Activated T-helper 2 cell treated with anti-CD3 and anti-CD28 coated beads, Interferon-gamma antibody, Interleukin-2, Interleukin-4, amounts not matched to agents 10 μg/mL and 5 μg/mL and 100 μg/mL, durations not matched to agents 14 hours and 24 hours and 36 hours (primary cell): ENCODE measurements at regions not wholly inside any gene's neighbourhood (a gene's known extent, or its start where the extent isn't known, plus 50 kb on each side); places are given as distances from the start of the nearest gene placed in this dataset.

ENCODE experiments used
- DNase-seq: peaks from one replicate; pipeline ENCODE4 v3.0.0; 2021; ENCODE audit warnings: low spot score
- H3K27ac Mint-ChIP-seq: one replicate; pipeline ENCODE4 v1.8.0; 2021; ENCODE audit warnings: mixed read lengths
- H3K27me3 Mint-ChIP-seq: one replicate; pipeline ENCODE4 v1.8.0; 2021; ENCODE audit warnings: low read depth, mixed read lengths
- H3K36me3 Mint-ChIP-seq: one replicate; pipeline ENCODE4 v1.8.0; 2021; ENCODE audit warnings: low read depth, mixed read lengths
- H3K4me1 Mint-ChIP-seq: one replicate; pipeline ENCODE4 v1.8.0; 2021; ENCODE audit warnings: low read depth, mixed read lengths
- H3K4me3 Mint-ChIP-seq: one replicate; pipeline ENCODE4 v1.8.0; 2021; ENCODE audit warnings: low read depth, mild to moderate bottlenecking, moderate library complexity, mixed read lengths
- H3K9me3 Mint-ChIP-seq: one replicate; pipeline ENCODE4 v1.8.0; 2021; ENCODE audit warnings: mixed read lengths
- intact Hi-C: fragments of 100-400 bp; cut with micrococcal nuclease; formaldehyde crosslinking; loops from one replicate; pipeline ENCODE4 v1.15.1; 2023

- Mint-ChIP-seq H3K4me1 (no peaks in the 10 kb centered on the region), H3K4me3 (no peak overlapping the region), H3K36me3 (no peaks in the 10 kb centered on the region), H3K27me3 (peaks cover 18% of the 10 kb centered on the region), H3K27ac (no peak overlapping the region), H3K9me3 (no peaks in the 10 kb centered on the region)
- intact Hi-C loops = no loop called here
- no peak for DNase-seq
Measured at GRCh38 chr6:100289285-100289684, 175.4 kb downstream of the SIM1 start.

GRCh38 chr6:100288311-100288710 lies 176.4 kb downstream of the SIM1 start:
- Mint-ChIP-seq H3K9me3 (no peaks in the 10 kb centered on the region), H3K36me3 (no peaks in the 10 kb centered on the region), H3K4me1 (no peaks in the 10 kb centered on the region), H3K27me3 (peaks cover 18% of the 10 kb centered on the region), H3K27ac (no peak overlapping the region), H3K4me3 (no peak overlapping the region)
- intact Hi-C loops = no loop called here
- no peak for DNase-seq

GRCh38 chr6:100283285-100283684 lies 181.4 kb downstream of the SIM1 start:
- intact Hi-C loops = no loop called here
- H3K27me3 Mint-ChIP-seq = peaks cover 23% of the 10 kb centered on the region

GRCh38 chr6:100281471-100281901 lies 183.2 kb downstream of the SIM1 start:
- peaks cover 28% of the 10 kb centered on the region for H3K27me3 Mint-ChIP-seq
- H3K9me3 Mint-ChIP-seq = no peaks in the 10 kb centered on the region
- H3K4me3 Mint-ChIP-seq = no peak overlapping the region
- peaks cover 8% of the 10 kb centered on the region for H3K4me1 Mint-ChIP-seq
- intact Hi-C loops = no loop called here
- H3K27ac Mint-ChIP-seq = no peak overlapping the region
- no peaks in the 10 kb centered on the region for H3K36me3 Mint-ChIP-seq
- DNase-seq = no peak

More at GRCh38 chr6:100283285-100283684, 181.4 kb downstream of the SIM1 start:
- H3K9me3 Mint-ChIP-seq = no peaks in the 10 kb centered on the region
- H3K4me1 Mint-ChIP-seq = peaks cover 8% of the 10 kb centered on the region
- H3K27ac Mint-ChIP-seq = no peak overlapping the region
- DNase-seq = no peak
- no peak overlapping the region for H3K4me3 Mint-ChIP-seq
- H3K36me3 Mint-ChIP-seq = no peaks in the 10 kb centered on the region

- H3K9me3 Mint-ChIP-seq = no peaks in the 10 kb centered on the region
- H3K27ac Mint-ChIP-seq = no peak overlapping the region
- H3K4me3 Mint-ChIP-seq = no peak overlapping the region
- no peaks in the 10 kb centered on the region for H3K36me3 Mint-ChIP-seq
- intact Hi-C loops = no loop called here
- H3K27me3 Mint-ChIP-seq = peaks cover 20% of the 10 kb centered on the region
- no peak for DNase-seq
- peaks cover 7% of the 10 kb centered on the region for H3K4me1 Mint-ChIP-seq
Measured at GRCh38 chr6:100276311-100277057, 188.2 kb downstream of the SIM1 start.

- no peak for DNase-seq
- Mint-ChIP-seq H3K4me1 (no peaks in the 10 kb centered on the region), H3K9me3 (no peaks in the 10 kb centered on the region), H3K27ac (no peak overlapping the region), H3K27me3 (peaks cover 13% of the 10 kb centered on the region), H3K36me3 (no peaks in the 10 kb centered on the region), H3K4me3 (no peak overlapping the region)
- intact Hi-C loops = no loop called here
Measured at GRCh38 chr6:100274147-100274546, 190.6 kb downstream of the SIM1 start.

GRCh38 chr6:100271625-100272024 lies 193.1 kb downstream of the SIM1 start:
- H3K4me3 Mint-ChIP-seq = no peak overlapping the region
- H3K9me3 Mint-ChIP-seq = no peaks in the 10 kb centered on the region
- H3K36me3 Mint-ChIP-seq = no peaks in the 10 kb centered on the region
- DNase-seq = no peak
- no peaks in the 10 kb centered on the region for H3K4me1 Mint-ChIP-seq
- peaks cover 17% of the 10 kb centered on the region for H3K27me3 Mint-ChIP-seq
- intact Hi-C loops = no loop called here
- no peak overlapping the region for H3K27ac Mint-ChIP-seq

- Mint-ChIP-seq H3K4me3 (no peak overlapping the region), H3K27me3 (peaks cover 19% of the 10 kb centered on the region), H3K4me1 (no peaks in the 10 kb centered on the region), H3K36me3 (no peaks in the 10 kb centered on the region), H3K27ac (no peak overlapping the region), H3K9me3 (no peaks in the 10 kb centered on the region)
- no peak for DNase-seq
- intact Hi-C loops = no loop called here
Measured at GRCh38 chr6:100271202-100271601, 193.5 kb downstream of the SIM1 start.

GRCh38 chr6:100269189-100269588 lies 195.5 kb downstream of the SIM1 start:
- no peaks in the 10 kb centered on the region for H3K36me3 Mint-ChIP-seq
- intact Hi-C loops = no loop called here
- no peak overlapping the region for H3K27ac Mint-ChIP-seq
- H3K9me3 Mint-ChIP-seq = no peaks in the 10 kb centered on the region
- H3K4me3 Mint-ChIP-seq = no peak overlapping the region
- peaks cover 19% of the 10 kb centered on the region for H3K27me3 Mint-ChIP-seq
- H3K4me1 Mint-ChIP-seq = no peaks in the 10 kb centered on the region
- no peak for DNase-seq

- intact Hi-C loops = no loop called here
- H3K4me1 Mint-ChIP-seq = no peaks in the 10 kb centered on the region
- DNase-seq = no peak
- no peak overlapping the region for H3K27ac Mint-ChIP-seq
- no peaks in the 10 kb centered on the region for H3K9me3 Mint-ChIP-seq
- peaks cover 19% of the 10 kb centered on the region for H3K27me3 Mint-ChIP-seq
- no peak overlapping the region for H3K4me3 Mint-ChIP-seq
- no peaks in the 10 kb centered on the region for H3K36me3 Mint-ChIP-seq
Measured at GRCh38 chr6:100268326-100268725, 196.4 kb downstream of the SIM1 start.

- no peak overlapping the region for H3K4me3 Mint-ChIP-seq
Measured at GRCh38 chr6:100267721-100268123, 197.0 kb downstream of the SIM1 start.

GRCh38 chr6:100266494-100267401 lies 198.0 kb downstream of the SIM1 start:
- intact Hi-C loops = no loop called here
- no peak overlapping the region for H3K27ac Mint-ChIP-seq
- H3K36me3 Mint-ChIP-seq = no peaks in the 10 kb centered on the region
- H3K4me3 Mint-ChIP-seq = no peak overlapping the region
- peaks cover 17% of the 10 kb centered on the region for H3K27me3 Mint-ChIP-seq
- DNase-seq = no peak
- H3K4me1 Mint-ChIP-seq = no peaks in the 10 kb centered on the region
- H3K9me3 Mint-ChIP-seq = no peaks in the 10 kb centered on the region

More at GRCh38 chr6:100267721-100268123, 197.0 kb downstream of the SIM1 start:
- H3K36me3 Mint-ChIP-seq = no peaks in the 10 kb centered on the region
- peaks cover 19% of the 10 kb centered on the region for H3K27me3 Mint-ChIP-seq
- no peaks in the 10 kb centered on the region for H3K9me3 Mint-ChIP-seq
- H3K27ac Mint-ChIP-seq = no peak overlapping the region
- H3K4me1 Mint-ChIP-seq = no peaks in the 10 kb centered on the region
- intact Hi-C loops = no loop called here
- no peak for DNase-seq

GRCh38 chr6:100262086-100262485 lies 202.6 kb downstream of the SIM1 start:
- Mint-ChIP-seq H3K4me1 (peaks cover 14% of the 10 kb centered on the region), H3K36me3 (no peaks in the 10 kb centered on the region), H3K27ac (no peak overlapping the region), H3K27me3 (peaks cover 15% of the 10 kb centered on the region), H3K4me3 (no peak overlapping the region), H3K9me3 (no peaks in the 10 kb centered on the region)
- intact Hi-C loops = no loop called here
- no peak for DNase-seq
